Endodermal cell (in vitro differentiated cells): ENCODE measurements at regions not wholly inside any gene's neighbourhood (a gene's known extent, or its start where the extent isn't known, plus 50 kb on each side); places are given as distances from the start of the nearest gene placed in this dataset.
A peak's percentile ranks its signal among the peaks of the same experiment; 100 is the strongest.

Experiments
- DNase-seq: peaks from one replicate; pipeline ENCODE4 v3.0.0-alpha.2; 2017
- H3K27ac ChIP-seq: 2 replicates; pipeline ENCODE4 v1.5.1; 2013; ENCODE audit warnings: mild to moderate bottlenecking, low read depth, low read length, moderate library complexity
- H3K27me3 ChIP-seq: 2 replicates; pipeline ENCODE4 v1.6.1; 2013; ENCODE audit warnings: mild to moderate bottlenecking, low read length, moderate library complexity; ENCODE audit not compliant: insufficient read depth, control insufficient read depth, poor library complexity, severe bottlenecking
- H3K36me3 ChIP-seq: 2 replicates; pipeline ENCODE4 v1.7.0; 2013; ENCODE audit warnings: mild to moderate bottlenecking, low read length, moderate library complexity; ENCODE audit not compliant: control insufficient read depth, insufficient read depth
- H3K4me1 ChIP-seq: one replicate; pipeline ENCODE4 v1.7.0; 2013; ENCODE audit warnings: low read length; ENCODE audit not compliant: control insufficient read depth, insufficient read depth
- H3K4me3 ChIP-seq: 2 replicates; pipeline ENCODE4 v1.5.1; 2013; ENCODE audit warnings: mild to moderate bottlenecking, low read length, moderate library complexity
- H3K9ac ChIP-seq: 2 replicates; pipeline ENCODE4 v1.6.1; 2013; ENCODE audit warnings: mild to moderate bottlenecking, low read length, moderate library complexity; ENCODE audit not compliant: poor library complexity, severe bottlenecking; ENCODE audit errors: extremely low read depth
- H3K9me3 ChIP-seq: 2 replicates; pipeline ENCODE4 v1.6.1; 2013; ENCODE audit warnings: mild to moderate bottlenecking, low read length, moderate library complexity; ENCODE audit not compliant: control insufficient read depth
- H3K27ac Mint-ChIP-seq: 2 replicates; pipeline ENCODE4 v1.8.0; 2020; ENCODE audit warnings: mixed read lengths
- H3K27me3 Mint-ChIP-seq: 2 replicates; pipeline ENCODE4 v1.8.0; 2021; ENCODE audit warnings: mild to moderate bottlenecking, mixed read lengths; ENCODE audit not compliant: insufficient read depth
- H3K36me3 Mint-ChIP-seq: 2 replicates; pipeline ENCODE4 v1.8.0; 2020; ENCODE audit warnings: low read depth, mixed read lengths
- H3K4me1 Mint-ChIP-seq: 2 replicates; pipeline ENCODE4 v1.8.0; 2020; ENCODE audit warnings: mixed read lengths
- H3K4me3 Mint-ChIP-seq: 2 replicates; pipeline ENCODE4 v1.8.0; 2020; ENCODE audit warnings: mild to moderate bottlenecking, moderate library complexity, mixed read lengths
- H3K9me3 Mint-ChIP-seq: 2 replicates; pipeline ENCODE4 v1.8.0; 2020; ENCODE audit warnings: mild to moderate bottlenecking, mixed read lengths
- CTCF ChIP-seq: fragments of 200-600 bp; sonication (generic); conservative IDR thresholded peaks from 2 replicates; pipeline ENCODE4 v1.5.0; 2021; ENCODE audit warnings: antibody characterized with exemption, mild to moderate bottlenecking
- WGBS, 2 experiments: methylation state at CpG; one replicate each; pipeline versions ENCODE4 v1.1.5 to v1.1.7; 2013; ENCODE audit warnings: missing lambda C conversion rate in 2 of 2, mixed read lengths in 1 of 2; ENCODE audit not compliant: insufficient coverage in 1 of 2, insufficient read length in 1 of 2; 5-methylcytosine and 5-hydroxymethylcytosine counted together

GRCh38 chr2:21254170-21254965 lies 130.6 kb downstream of the TDRD15 start:
- peaks cover 16% of the 10 kb centered on the region for H3K4me1 ChIP-seq
- peak; percentile 52 for TF ChIP-seq CTCF
- Mint-ChIP-seq H3K9me3 (no peaks in the 10 kb centered on the region), H3K27me3 (no peaks in the 10 kb centered on the region), H3K4me1 (peaks cover 35% of the 10 kb centered on the region), H3K36me3 (no peaks in the 10 kb centered on the region), H3K4me3 (no peak overlapping the region), H3K27ac (no peak overlapping the region)
- H3K36me3 ChIP-seq = no peaks in the 10 kb centered on the region
- DNase-seq = no peak
- 89 to 92% methylated on average over 2 to 6 of the region's 6 CpGs for WGBS, 2 experiments
- no peak overlapping the region for H3K27ac ChIP-seq
- no peaks in the 10 kb centered on the region for H3K9me3 ChIP-seq
- no peak overlapping the region for H3K9ac ChIP-seq
- no peaks in the 10 kb centered on the region for H3K27me3 ChIP-seq
- no peak overlapping the region for H3K4me3 ChIP-seq

- Mint-ChIP-seq H3K9me3 (no peaks in the 10 kb centered on the region), H3K27me3 (no peaks in the 10 kb centered on the region), H3K4me1 (peaks cover 44% of the 10 kb centered on the region), H3K36me3 (no peaks in the 10 kb centered on the region), H3K27ac (no peak overlapping the region), H3K4me3 (no peak overlapping the region)
- no peak for TF ChIP-seq CTCF
- Histone ChIP-seq H3K4me3 (no peak overlapping the region), H3K4me1 (peaks cover 27% of the 10 kb centered on the region), H3K9ac (no peak overlapping the region), H3K27me3 (no peaks in the 10 kb centered on the region), H3K9me3 (no peaks in the 10 kb centered on the region), H3K36me3 (no peaks in the 10 kb centered on the region), H3K27ac (peak overlapping the region; percentile 5)
- DNase-seq = no peak
- WGBS, 2 experiments = 77 to 93% methylated on average over 4 to 5 of the region's 5 CpGs
Observed at GRCh38 chr2:21256006-21256405, 132.2 kb downstream of the TDRD15 start.

- Mint-ChIP-seq H3K27ac (no peak overlapping the region), H3K4me1 (peaks cover 45% of the 10 kb centered on the region)
- H3K27ac ChIP-seq = no peak overlapping the region
Observed at GRCh38 chr2:21257621-21258020, 133.9 kb downstream of the TDRD15 start.

More at GRCh38 chr2:21257621-21258020, 133.9 kb downstream of the TDRD15 start:
- H3K9ac ChIP-seq = no peak overlapping the region
- H3K4me1 ChIP-seq = peaks cover 18% of the 10 kb centered on the region
- H3K9me3 ChIP-seq = no peaks in the 10 kb centered on the region
- no peak overlapping the region for H3K4me3 ChIP-seq
- no peaks in the 10 kb centered on the region for H3K36me3 Mint-ChIP-seq
- no peaks in the 10 kb centered on the region for H3K27me3 ChIP-seq
- no peak overlapping the region for H3K4me3 Mint-ChIP-seq
- no peak for DNase-seq
- no peaks in the 10 kb centered on the region for H3K27me3 Mint-ChIP-seq
- no peaks in the 10 kb centered on the region for H3K36me3 ChIP-seq
- WGBS, 2 experiments = 80% methylated on average over 1 to 2 of the region's 2 CpGs
- no peaks in the 10 kb centered on the region for H3K9me3 Mint-ChIP-seq
- TF ChIP-seq CTCF = no peak
